ENCODE measurements at regions not wholly inside any gene's neighbourhood (a gene's known extent, or its start where the extent isn't known, plus 50 kb on each side); places are given as distances from the start of the nearest gene placed in this dataset.

- no peak for DNase-seq (ENCODE audit: low spot score)
Observed at GRCh38 chr5:96340357-96340756, 92.7 kb downstream of the PCSK1 start.

DNA sequence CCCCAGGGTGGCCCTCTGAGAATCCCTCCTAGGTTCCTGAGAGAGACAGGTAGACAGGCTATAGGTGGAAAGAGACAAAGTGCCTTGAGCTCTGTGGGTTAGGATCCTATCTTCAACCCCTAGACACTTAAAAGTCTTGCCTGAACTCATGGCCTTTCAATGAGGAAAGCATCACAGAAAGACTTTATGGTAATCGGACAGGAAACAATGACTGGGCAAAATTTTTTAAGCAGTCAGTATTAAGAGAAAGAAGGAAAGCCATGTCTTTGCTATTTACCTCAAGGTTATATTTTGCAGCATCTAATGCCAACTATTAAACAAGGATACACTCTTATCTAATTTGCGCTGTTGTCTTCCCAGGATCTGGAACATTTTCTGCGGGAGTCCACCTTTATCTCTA, 93.2 kb downstream of the PCSK1 start:
- DNase-seq (ENCODE audit: low spot score) = no peak

GRCh38 chr5:96338624-96339415, 94.2 kb downstream of the PCSK1 start:
- DNase-seq (ENCODE audit: low spot score) = no peak

GRCh38 chr5:96338091-96338490, 95.0 kb downstream of the PCSK1 start:
- DNase-seq (ENCODE audit: low spot score) = no peak

DNA sequence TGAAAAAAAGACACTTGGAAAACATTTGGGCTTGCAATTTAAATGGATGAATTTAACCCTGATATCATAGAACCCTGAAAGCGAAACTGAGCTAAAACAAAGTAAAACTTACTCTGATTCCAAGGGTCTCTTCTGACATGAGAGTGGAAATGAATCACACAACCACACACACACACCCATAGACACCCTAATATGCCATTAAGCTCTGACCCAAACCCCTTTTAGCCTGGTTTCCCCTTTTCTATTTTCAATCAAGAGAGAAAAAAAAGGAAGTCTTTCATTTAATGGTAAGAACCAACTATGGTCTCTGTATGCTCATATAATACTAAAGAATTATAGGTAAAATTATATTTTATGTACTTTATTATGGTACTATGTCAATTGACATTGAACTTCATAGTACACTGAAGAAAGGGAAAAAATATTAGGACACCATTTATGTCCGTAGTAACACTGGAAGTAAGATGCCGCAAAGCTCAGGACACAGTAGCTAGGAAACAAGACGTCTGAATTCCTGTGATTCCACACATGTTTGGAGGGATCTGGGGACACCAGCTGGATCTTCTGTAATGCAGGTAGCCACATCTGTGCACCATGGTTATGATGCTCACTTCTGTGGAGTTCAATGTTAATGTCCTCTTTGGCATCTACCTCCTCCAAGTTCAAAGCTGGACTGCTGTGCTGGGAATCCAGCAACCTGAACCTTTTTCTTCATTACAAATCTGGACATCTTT, 95.8 kb downstream of the PCSK1 start:
- no peak for DNase-seq (ENCODE audit: low spot score)

DNA sequence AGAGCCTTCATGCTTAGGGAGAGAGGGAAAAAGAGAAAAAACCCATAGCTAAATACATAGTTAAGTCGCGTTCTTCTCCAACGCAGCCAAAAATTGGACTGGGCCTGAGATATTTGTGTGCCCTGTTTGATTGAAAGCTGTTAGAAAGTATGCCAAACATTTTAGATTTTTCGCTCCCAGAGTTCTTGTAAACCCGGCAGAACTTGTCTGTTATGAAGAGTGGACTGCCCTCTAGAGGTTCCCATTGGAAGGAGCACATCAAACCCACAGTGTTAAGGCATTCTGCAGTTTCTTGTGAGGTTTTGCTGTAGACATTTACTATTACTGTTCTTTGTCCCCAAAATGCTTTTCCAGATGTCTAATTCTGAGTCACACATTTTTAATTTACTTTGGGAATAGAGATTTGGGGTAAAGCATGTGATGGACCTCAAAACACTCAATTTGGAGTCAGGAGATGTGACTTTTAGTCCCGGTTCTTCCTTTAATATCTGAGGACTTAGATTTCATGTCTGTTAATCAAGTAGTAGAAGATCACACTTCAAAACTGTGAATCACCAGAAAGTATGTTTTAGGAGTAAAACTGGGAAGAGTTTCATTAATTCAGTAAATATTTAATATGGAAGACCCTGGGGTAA, 96.6 kb downstream of the PCSK1 start:
- DNase-seq (ENCODE audit: low spot score) = peak; percentile 91

DNA sequence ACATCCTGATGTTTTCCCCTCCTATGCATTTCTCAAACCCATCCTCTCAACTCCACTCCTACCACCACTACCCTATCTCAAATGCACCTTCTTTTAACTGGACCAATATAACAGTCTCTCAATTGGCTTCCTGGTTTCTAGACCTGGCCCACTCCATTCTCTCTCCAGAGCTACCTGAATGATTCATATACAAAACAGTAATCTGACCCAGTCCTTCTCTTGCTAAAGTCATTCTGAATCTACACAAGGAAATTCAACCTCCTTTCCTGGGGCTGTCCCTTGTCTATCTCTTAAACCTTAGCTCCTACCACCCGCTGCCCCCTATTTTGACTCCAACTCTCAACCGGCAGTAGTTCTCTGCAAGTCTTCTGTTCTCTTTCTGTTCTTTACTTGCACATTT, 97.2 kb downstream of the PCSK1 start:
- no peak for DNase-seq (ENCODE audit: low spot score)

GRCh38 chr5:96333391-96333790, 99.7 kb downstream of the PCSK1 start:
- DNase-seq (ENCODE audit: low spot score) = peak; percentile 50

GRCh38 chr5:96332535-96333366, 100.3 kb downstream of the PCSK1 start:
- DNase-seq (ENCODE audit: low spot score) = peak; percentile 81

DNA sequence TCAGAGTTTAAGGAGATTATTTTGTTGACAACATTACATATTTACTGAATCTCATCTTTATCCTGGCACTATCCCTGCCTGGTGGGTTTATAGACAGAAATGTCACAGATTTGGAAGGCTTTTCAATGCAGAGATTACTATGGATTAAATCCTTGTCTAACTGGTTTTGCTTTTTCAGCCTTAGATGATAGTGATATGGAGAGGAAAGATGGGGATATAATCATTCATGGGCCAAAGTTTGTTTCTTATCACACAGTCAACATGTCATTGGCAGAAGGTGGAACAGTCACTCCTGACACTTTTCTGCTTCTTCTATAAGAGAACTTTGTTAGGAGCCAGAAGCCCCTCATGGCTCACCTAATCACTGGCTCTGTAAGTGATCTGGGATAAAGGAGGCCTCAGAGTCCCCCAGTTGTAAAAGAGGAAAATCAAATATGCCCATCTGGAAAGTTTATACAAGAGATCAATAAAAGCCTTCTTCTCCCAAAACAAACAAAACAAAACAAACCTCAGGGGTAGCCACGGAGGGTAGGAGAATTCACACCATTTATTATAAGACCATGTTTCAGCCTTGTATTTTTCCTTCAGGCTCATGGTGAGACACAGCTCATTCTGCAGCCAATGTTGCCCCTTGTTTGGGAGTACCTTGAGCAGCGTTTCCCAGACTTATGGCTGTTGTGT, 101.2 kb downstream of the PCSK1 start:
- DNase-seq (ENCODE audit: low spot score) = no peak

DNA sequence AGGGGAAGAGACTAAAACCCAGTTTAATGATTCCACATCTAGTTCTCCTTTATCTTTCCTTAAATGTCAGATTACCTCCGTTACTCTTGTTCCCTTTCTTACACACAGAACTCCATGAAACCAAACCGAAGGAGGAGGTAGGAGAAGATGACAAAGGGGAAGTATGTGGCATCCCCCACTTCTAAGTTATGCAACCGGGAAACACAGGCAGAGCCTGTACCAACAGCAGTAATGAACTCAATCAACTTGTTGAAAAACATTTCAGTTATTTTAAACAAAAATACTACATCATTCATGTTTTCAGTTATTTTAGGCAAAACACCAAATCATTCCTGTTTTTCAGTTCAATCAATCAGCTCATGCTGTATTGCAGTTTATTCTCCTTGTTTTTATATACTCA, 101.8 kb downstream of the PCSK1 start:
- DNase-seq (ENCODE audit: low spot score) = no peak

GRCh38 chr5:96330530-96331140, 102.4 kb downstream of the PCSK1 start:
- DNase-seq (ENCODE audit: low spot score) = no peak

DNA sequence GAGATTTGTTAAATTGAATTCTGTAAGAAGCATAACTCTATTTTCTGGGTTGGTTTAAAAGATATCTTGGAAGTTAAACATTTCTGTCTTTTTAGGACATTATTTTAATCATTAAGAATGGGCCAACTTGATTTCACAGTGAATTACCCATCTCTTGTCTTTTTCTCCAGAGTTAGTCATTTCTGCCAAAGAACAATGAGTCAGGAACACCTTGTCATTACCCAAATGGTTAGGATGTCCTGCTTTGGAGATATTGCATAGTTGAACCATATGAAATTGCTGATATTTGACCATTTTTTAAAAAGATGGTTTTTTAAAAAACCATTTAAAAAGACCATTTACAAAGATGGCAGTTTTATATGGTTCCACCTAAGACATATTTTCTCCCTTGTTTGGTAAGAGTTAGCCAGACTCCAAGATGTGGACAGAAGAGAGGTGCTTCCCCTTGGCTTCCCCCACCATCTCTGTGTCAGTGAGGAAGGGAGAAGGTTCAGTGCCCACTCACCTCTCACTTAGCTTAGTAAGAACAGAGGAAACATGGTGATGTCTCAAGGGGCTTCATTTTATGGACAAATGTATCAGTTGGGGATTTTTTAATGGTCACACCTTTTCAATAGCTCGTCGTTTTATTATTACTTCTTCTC, 103.0 kb downstream of the PCSK1 start:
- no peak for DNase-seq (ENCODE audit: low spot score)

GRCh38 chr5:96329289-96329688, 103.8 kb downstream of the PCSK1 start:
- DNase-seq (ENCODE audit: low spot score) = no peak

DNA sequence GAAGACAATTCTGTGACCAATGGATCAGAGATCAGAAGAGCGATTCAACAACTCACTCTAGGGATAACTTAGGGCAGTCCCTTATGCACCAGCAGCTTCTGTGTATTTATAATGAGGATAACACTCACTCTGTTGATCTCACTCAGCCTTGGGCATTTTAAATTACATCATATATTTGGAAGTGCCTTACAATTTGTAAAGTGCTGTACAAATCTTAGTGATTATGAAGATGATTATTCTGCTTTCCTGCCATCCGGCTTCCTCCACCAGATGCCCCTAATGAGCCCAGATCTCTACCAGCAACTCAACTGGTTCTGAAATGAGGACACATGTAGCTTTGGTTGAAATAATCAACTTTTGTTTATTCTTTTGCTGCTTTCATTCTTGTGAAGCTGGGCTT, 105.3 kb downstream of the PCSK1 start:
- no peak for DNase-seq (ENCODE audit: low spot score)

DNA sequence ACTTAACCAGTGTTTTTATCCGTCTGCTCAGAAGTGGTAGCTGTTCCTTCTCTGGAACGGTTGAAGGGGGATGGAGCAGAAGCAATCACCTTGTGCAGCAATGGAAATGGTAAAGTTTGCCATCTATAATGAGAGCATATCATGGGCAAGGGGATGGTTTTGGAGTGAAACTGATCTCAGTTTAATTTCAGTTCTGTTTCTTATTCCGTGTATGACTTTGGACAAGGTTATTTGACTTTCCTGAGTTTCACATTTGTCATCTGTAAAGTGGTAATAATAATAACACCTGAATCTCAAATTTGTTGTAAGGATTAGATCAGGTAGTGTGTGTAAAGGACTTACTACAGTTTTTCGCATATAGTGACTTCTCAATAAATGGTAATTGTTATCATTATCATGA, 106.1 kb downstream of the PCSK1 start:
- no peak for DNase-seq (ENCODE audit: low spot score)

DNA sequence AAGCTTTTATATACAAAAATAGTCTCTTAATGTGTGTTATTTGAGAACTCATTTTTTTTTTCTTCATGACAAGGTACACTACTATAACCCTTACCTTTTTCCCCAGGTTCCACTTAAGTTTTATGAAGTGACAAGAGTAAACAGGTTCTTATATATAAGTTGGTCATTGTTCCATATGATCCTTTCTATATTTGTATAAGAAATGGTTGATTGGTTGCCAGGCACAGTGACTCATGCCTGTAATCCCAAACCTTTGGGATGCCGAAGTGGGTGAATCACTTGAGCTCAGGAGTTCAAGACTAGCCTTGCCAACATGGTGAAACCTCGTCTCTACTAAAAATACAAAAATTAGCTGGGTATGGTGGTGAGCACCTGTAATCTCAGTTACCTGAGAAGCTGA, 108.3 kb downstream of the PCSK1 start:
- no peak for DNase-seq (ENCODE audit: low spot score)

DNA sequence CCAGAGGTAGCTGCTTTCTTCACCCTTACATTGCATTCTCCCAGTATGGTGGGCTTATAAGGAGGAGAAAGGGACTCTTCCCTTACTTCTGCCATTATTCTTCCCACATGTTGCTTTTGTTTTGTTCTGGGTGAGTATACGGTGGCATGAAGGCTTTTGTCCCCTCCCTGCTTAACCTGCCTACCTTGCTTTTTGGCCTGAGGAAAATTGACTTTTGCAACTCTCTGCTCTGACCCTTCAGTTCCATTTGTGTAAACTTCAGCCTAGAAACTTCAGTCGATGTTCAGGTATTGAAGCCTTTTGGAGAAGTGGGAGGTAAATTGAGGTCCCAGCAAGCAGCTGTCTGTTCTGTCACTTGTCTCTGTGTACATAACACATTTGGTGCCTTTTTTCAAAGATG, 110.2 kb downstream of the PCSK1 start:
- DNase-seq (ENCODE audit: low spot score) = no peak

GRCh38 chr5:96322217-96322616, 110.8 kb downstream of the PCSK1 start:
- no peak for DNase-seq (ENCODE audit: low spot score)

- DNase-seq (ENCODE audit: low spot score) = no peak
Observed at GRCh38 chr5:96321345-96321744, 111.7 kb downstream of the PCSK1 start.

GRCh38 chr5:96320797-96321196, 112.3 kb downstream of the PCSK1 start:
- DNase-seq (ENCODE audit: low spot score) = no peak
